ENCODE measurements at regions not wholly inside any gene's neighbourhood (a gene's known extent, or its start where the extent isn't known, plus 50 kb on each side); places are given as distances from the start of the nearest gene placed in this dataset.
A peak's percentile ranks its signal among the peaks of the same experiment; 100 is the strongest.

DNA sequence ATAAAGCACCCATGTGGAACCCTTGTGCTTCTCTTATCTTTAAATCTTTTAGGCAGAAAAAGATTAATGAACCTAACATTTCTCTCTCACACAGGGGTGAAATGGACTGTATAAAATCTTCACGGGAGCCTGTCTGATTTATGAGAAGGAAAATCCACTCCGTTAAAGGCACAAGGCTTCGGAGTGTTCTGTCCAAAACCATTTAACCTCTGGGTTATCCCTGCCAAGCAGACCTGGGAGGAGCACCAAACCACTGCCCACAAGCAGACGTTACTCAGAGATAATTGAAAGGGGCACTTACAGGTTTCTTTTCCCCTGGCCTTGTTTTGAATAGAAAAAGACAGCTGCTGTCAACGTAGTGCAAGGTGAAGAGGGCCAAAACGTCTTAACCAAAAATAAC, 184.4 kb upstream of the DOK6 start:
- no peak for DNase-seq (ENCODE audit: low read depth, low spot score)

DNA sequence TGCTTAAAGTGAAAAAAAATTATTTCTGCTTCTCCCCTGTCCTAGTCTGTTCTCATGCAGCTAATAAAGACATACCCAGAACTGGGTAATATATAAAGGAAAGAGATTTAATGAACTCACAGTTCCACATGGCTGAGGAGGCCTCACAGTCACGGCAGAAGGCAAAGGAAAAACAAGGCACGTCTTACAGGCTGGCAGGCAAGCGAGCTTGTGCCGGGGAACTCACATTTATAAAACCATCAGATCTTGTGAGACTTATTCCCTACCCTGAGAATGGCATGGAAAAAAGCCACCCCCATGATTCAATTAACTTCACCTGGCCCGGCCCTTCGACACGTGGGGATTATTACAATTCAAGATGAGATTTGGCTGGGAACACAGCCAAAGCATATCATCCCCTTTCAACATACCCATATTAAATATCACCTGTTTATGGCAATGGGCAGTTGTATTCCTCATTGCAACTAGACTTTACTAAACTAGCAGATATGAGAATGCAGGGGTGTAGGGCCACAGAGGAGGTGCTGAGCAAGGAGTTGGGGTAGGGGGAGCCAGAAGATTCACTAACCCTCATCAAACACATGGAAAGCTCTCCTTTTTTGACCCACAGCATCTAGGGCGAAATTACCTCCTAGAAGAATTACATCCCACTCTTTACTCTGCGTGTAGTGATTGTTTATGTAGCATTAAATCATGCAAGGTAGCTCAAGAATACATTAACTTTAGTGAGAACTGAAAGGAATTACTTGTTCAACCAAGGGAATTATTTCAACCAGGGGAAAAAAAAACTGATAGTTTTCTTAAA, 183.3 kb upstream of the DOK6 start:
- DNase-seq (ENCODE audit: low read depth, low spot score): no peak

GRCh38 chr18:69220529-69220928, 180.2 kb upstream of the DOK6 start:
- no peak for DNase-seq (ENCODE audit: low read depth, low spot score)

DNA sequence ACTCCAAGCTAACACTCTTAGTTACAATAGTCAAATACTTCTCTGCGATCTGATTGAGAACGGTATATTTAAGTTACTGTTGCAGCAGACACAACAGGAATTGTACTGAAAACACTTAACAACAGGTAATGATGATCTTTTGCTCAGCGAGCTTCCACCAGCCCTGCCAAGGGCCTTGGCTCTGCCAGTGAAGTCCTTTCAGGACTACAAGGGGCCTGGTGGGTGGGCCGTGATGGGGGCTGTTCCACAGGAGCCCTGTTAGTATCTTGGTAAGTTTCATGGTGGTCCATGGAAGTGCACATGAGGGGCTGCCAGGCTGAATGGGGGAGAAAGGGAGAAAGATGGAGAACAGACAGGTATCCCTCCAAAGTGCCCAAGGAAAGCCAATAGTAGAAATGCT, 178.6 kb upstream of the DOK6 start:
- DNase-seq (ENCODE audit: low read depth, low spot score): no peak

DNA sequence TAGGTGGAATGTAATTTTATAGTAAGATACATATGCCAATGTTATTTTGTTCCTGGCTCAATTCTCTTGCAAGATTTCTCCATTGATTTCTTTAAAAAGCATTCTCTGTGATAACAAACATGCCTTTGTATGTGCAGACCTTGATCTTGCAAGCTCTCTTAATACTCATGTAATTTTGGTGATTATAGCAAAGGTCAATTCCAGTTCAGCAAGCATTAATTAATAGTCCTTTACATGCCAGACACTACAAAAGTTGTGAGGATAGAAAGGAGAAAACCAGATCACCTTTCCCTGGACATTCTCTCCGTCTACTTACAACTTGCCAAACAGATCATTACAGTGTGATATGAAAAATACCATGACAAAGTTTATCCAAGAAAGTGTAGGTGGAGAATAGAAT, 173.7 kb upstream of the DOK6 start:
- DNase-seq (ENCODE audit: low read depth, low spot score): no peak

DNA sequence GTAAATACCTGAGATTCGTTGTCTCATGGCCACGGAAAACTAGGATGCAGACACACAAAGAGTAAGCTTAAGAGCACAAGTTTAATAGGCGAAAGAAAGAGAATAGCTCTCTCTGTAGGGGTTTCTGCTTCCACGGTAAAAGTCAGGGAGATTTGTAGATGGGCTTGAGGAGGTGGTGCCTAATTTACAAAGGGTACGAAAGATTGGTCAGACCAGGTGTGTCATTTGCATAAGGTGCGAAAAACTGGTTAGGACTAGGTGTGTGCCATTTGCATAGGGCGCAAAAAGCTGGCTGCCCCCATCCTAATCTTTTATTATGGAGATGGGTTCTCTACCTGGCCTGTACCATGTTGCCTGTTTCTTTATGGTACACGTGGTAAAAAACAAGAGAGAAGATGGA, 170.5 kb upstream of the DOK6 start:
- no peak for DNase-seq (ENCODE audit: low read depth, low spot score)

DNA sequence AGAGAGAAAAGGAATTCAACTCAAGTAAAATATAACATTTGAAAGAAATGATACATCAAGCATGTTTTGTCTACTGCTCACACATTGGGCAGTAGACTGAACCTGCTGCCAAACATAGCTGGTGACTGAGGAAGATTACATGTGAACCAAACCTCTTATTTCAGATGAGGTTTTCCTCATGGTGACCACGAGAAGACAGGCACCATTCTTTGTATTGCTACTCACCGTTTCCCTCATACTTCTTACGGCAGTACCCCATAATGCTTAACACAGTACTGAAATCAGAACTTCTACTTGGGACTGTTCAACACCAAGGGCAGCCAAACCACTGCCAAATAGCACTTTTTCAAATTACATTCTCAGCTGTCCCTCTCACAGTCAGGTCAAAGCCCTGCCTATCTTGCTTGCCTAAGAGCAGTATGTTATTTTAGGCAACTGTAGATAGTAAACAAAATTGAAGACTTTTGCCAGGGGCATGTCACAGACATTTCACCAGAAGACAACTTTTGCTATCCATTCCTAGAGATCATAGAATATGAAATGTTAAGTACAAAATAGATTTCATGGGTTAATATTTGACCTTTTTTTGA, 167.1 kb upstream of the DOK6 start:
- no peak for DNase-seq (ENCODE audit: low read depth, low spot score)

- DNase-seq (ENCODE audit: low read depth, low spot score): no peak
Observed at GRCh38 chr18:69239849-69240674, 160.6 kb upstream of the DOK6 start.

GRCh38 chr18:69246027-69246426, 154.7 kb upstream of the DOK6 start:
- DNase-seq (ENCODE audit: low read depth, low spot score): no peak

GRCh38 chr18:69250305-69251151, 150.2 kb upstream of the DOK6 start:
- DNase-seq (ENCODE audit: low read depth, low spot score): no peak

- DNase-seq (ENCODE audit: low read depth, low spot score): no peak
Observed at GRCh38 chr18:69257861-69258458, 142.7 kb upstream of the DOK6 start.

DNA sequence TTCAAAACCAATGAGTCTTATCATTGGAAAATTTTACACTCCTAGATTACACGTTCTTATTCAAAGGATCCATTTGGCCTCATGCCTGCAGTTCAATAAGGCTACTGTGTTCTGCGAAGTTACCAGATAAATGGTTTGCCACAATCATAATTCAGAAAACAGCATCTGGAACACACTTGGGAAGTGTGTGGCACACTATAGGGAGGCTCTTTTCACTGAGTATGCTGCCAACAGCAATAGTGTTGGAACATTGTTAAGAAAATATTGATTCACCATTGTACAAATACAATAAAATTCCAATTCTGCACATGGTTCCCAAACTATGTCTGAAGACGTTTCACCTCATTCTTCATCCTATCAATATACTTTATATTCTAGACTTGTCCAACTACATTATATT, 141.4 kb upstream of the DOK6 start:
- DNase-seq (ENCODE audit: low read depth, low spot score): no peak

- no peak for DNase-seq (ENCODE audit: low read depth, low spot score)
Observed at GRCh38 chr18:69261406-69261805, 139.3 kb upstream of the DOK6 start.

- DNase-seq (ENCODE audit: low read depth, low spot score): no peak
Observed at GRCh38 chr18:69265656-69266055, 135.0 kb upstream of the DOK6 start.

- no peak for DNase-seq (ENCODE audit: low read depth, low spot score)
Observed at GRCh38 chr18:69267895-69268294, 132.8 kb upstream of the DOK6 start.

GRCh38 chr18:69282371-69282770, 118.3 kb upstream of the DOK6 start:
- DNase-seq (ENCODE audit: low read depth, low spot score): peak; percentile 24

DNA sequence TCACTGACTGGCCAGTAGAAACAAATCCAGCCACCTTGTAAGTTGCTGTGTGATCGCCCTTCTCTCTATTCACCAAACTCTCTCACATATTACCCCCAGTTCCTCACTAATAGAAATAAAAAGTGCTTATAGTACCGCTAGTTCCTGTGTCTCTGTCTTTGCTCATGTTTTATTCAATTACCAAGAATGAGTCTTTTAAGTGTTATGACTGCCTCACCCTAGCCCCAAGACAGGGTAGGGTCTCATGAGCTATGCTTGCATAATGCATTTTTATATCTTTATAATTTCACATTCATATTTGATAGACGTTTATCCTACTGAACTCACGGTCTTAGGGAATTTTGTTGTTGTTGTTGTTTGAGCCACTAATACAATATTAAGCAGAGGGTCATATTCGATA, 109.6 kb upstream of the DOK6 start:
- DNase-seq (ENCODE audit: low read depth, low spot score): no peak

GRCh38 chr18:69291755-69292154, 108.9 kb upstream of the DOK6 start:
- no peak for DNase-seq (ENCODE audit: low read depth, low spot score)

DNA sequence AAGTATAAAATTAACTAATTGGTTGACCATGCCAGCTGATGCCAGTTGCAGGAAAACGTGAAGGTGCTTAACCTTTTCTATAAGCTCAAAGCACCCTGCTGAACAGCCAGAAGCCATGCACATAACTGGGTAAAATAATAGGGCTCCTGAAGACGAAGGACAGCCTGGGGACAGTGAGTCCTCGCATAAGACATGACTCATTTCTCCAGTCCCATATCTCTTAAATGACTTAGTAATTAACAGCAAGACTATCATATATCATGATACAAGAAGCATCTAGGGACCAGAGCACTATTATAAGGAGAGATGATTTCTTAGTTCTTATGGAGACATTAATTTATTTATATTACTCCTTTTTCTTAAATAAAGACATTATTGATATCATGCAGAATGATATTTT, 100.5 kb upstream of the DOK6 start:
- DNase-seq (ENCODE audit: low read depth, low spot score): no peak

GRCh38 chr18:69308619-69309018, 92.1 kb upstream of the DOK6 start:
- DNase-seq (ENCODE audit: low read depth, low spot score): no peak

DNA sequence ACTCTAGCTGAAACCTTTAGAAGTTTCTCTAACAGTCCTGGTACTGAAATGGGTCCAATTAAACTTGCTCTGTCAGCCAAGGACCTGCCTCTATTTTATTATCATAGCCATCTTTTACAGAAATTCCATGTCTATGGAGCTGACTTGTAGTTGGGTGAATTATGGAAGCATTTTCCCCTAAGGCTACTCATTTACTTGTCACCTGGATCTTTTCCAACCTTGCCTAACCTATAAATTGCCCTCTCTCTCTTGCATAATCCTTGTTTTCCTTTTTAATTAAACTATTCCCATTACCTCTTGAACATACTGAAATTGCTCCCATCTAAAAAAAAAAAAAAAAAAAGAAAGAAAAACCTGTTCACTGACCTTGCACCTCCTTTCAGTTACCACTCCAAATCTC, 74.6 kb upstream of the DOK6 start:
- DNase-seq (ENCODE audit: low read depth, low spot score): no peak

Data from ELF-1 (cell line).